HFFc6 (cell line): ENCODE measurements at regions not wholly inside any gene's neighbourhood (a gene's known extent, or its start where the extent isn't known, plus 50 kb on each side); places are given as distances from the start of the nearest gene placed in this dataset.

Experiments
- DNase-seq: peaks from one replicate; pipeline ENCODE4 v3.0.0-alpha.2; 2018
- H3K27ac Mint-ChIP-seq: 2 replicates; pipeline ENCODE4 v1.8.0; 2020; ENCODE audit warnings: mild to moderate bottlenecking, mixed read lengths
- H3K27me3 Mint-ChIP-seq: 2 replicates; pipeline ENCODE4 v1.8.0; 2021; ENCODE audit warnings: mild to moderate bottlenecking, moderate library complexity, mixed read lengths; ENCODE audit not compliant: insufficient read depth
- H3K36me3 Mint-ChIP-seq: 2 replicates; pipeline ENCODE4 v1.8.0; 2021; ENCODE audit warnings: low read depth, mixed read lengths
- H3K4me1 Mint-ChIP-seq: 2 replicates; pipeline ENCODE4 v1.8.0; 2020; ENCODE audit warnings: low read depth, mixed read lengths
- H3K4me3 Mint-ChIP-seq: 2 replicates; pipeline ENCODE4 v1.8.0; 2020; ENCODE audit warnings: mild to moderate bottlenecking, moderate library complexity, mixed read lengths
- H3K9me3 Mint-ChIP-seq: 2 replicates; pipeline ENCODE4 v1.8.0; 2020; ENCODE audit warnings: mild to moderate bottlenecking, mixed read lengths
- TF ChIP-seq, protein P1 (sequence below): fragments of 200-600 bp; sonication (generic); IDR thresholded peaks from 2 replicates; pipeline ENCODE4 v1.5.0; 2021; ENCODE audit warnings: antibody characterized with exemption, mild to moderate bottlenecking

DNA sequence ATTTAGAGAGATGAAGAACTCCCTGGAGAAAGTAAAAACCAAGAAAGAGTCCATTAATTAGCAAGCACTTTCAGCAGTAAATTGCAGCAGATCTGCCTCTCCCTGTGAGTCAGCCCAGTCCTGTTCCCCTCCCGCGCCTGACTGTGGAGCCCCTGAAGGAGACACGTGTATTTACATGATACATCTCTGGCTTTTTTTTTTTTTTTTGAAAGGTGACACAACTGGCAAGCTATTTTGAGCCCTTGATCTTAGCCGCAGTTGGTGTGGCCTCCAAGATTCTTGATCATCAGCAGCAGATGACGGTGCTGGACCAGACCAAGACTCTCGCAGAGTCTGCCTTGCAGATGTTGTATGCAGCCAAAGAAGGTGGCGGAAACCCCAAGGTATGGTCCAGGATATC lies 271.8 kb upstream of the TPM1 start:
- TF ChIP-seq, protein P1, sequence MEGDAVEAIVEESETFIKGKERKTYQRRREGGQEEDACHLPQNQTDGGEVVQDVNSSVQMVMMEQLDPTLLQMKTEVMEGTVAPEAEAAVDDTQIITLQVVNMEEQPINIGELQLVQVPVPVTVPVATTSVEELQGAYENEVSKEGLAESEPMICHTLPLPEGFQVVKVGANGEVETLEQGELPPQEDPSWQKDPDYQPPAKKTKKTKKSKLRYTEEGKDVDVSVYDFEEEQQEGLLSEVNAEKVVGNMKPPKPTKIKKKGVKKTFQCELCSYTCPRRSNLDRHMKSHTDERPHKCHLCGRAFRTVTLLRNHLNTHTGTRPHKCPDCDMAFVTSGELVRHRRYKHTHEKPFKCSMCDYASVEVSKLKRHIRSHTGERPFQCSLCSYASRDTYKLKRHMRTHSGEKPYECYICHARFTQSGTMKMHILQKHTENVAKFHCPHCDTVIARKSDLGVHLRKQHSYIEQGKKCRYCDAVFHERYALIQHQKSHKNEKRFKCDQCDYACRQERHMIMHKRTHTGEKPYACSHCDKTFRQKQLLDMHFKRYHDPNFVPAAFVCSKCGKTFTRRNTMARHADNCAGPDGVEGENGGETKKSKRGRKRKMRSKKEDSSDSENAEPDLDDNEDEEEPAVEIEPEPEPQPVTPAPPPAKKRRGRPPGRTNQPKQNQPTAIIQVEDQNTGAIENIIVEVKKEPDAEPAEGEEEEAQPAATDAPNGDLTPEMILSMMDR: no peak
- peaks cover 41% of the 10 kb centered on the region for H3K4me1 Mint-ChIP-seq
- H3K27ac Mint-ChIP-seq: peak overlapping the region; percentile 90
- H3K9me3 Mint-ChIP-seq: no peaks in the 10 kb centered on the region
- peaks cover 36% of the 10 kb centered on the region for H3K36me3 Mint-ChIP-seq
- H3K27me3 Mint-ChIP-seq: peaks cover 2% of the 10 kb centered on the region; the same call in 1 of the 2 replicates
- peak; percentile 94 for DNase-seq
- peak overlapping the region; percentile 53 for H3K4me3 Mint-ChIP-seq

GRCh38 chr15:62771234-62771633 lies 271.3 kb upstream of the TPM1 start:
- H3K36me3 Mint-ChIP-seq: peaks cover 34% of the 10 kb centered on the region
- no peaks in the 10 kb centered on the region for H3K9me3 Mint-ChIP-seq
- H3K27me3 Mint-ChIP-seq: peaks cover 2% of the 10 kb centered on the region; the same call in 1 of the 2 replicates

GRCh38 chr15:62773369-62774165 lies 269.0 kb upstream of the TPM1 start:
- no peak overlapping the region for H3K4me3 Mint-ChIP-seq
- peaks cover 2% of the 10 kb centered on the region; the same call in 1 of the 2 replicates for H3K27me3 Mint-ChIP-seq
- H3K36me3 Mint-ChIP-seq: peaks cover 22% of the 10 kb centered on the region
- TF ChIP-seq, protein P1: no peak
- no peaks in the 10 kb centered on the region for H3K9me3 Mint-ChIP-seq
- no peak overlapping the region for H3K27ac Mint-ChIP-seq
- DNase-seq: no peak
- H3K4me1 Mint-ChIP-seq: peaks cover 47% of the 10 kb centered on the region

More at GRCh38 chr15:62771234-62771633, 271.3 kb upstream of the TPM1 start:
- Mint-ChIP-seq H3K27ac (peak overlapping the region; percentile 90), H3K4me1 (peaks cover 41% of the 10 kb centered on the region), H3K4me3 (peak overlapping the region; percentile 53)
- DNase-seq: no peak
- TF ChIP-seq, protein P1: no peak

- TF ChIP-seq, protein P1: no peak
- no peaks in the 10 kb centered on the region for H3K9me3 Mint-ChIP-seq
- no peak for DNase-seq
- H3K4me3 Mint-ChIP-seq: no peak overlapping the region
- H3K27me3 Mint-ChIP-seq: peaks cover 2% of the 10 kb centered on the region; the same call in 1 of the 2 replicates
- H3K4me1 Mint-ChIP-seq: peaks cover 46% of the 10 kb centered on the region
- peaks cover 30% of the 10 kb centered on the region for H3K36me3 Mint-ChIP-seq
- H3K27ac Mint-ChIP-seq: no peak overlapping the region
Measured at GRCh38 chr15:62775932-62776331, 266.6 kb upstream of the TPM1 start.

DNA sequence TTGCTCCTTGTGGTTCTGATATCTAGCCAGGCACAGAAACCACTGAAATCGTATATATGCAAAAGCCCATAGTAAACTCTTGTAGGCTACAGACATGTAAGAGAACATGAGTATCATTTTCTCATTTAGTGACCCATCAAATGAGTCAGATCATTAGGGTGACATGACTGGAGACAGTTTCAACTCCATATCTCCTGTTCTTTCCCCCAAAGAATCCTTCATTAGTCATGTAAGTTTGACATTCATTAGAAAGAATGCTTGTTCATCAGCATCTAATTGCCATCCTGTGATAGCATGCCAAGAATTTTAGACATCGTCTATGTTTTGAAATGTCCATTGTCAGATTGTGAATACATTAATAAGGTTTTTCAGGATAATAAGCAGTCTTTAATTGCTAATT lies 264.9 kb upstream of the TPM1 start:
- H3K4me1 Mint-ChIP-seq: peaks cover 53% of the 10 kb centered on the region
- H3K4me3 Mint-ChIP-seq: peak overlapping the region; percentile 1; the same call in 1 of the 2 replicates
- peak overlapping the region; percentile 18; the same call in 1 of the 2 replicates for H3K27ac Mint-ChIP-seq
- TF ChIP-seq, protein P1: no peak
- DNase-seq: peak; percentile 74
- peaks cover 25% of the 10 kb centered on the region; the same call in 1 of the 2 replicates for H3K36me3 Mint-ChIP-seq
- no peaks in the 10 kb centered on the region for H3K9me3 Mint-ChIP-seq
- H3K27me3 Mint-ChIP-seq: peaks cover 2% of the 10 kb centered on the region; the same call in 1 of the 2 replicates
